SU-DHL-6 (cell line): ENCODE measurements at regions not wholly inside any gene's neighbourhood (a gene's known extent, or its start where the extent isn't known, plus 50 kb on each side); places are given as distances from the start of the nearest gene placed in this dataset.

Experiments
- H2AFZ ChIP-seq: fragments of 200-600 bp; sonication (generic); 2 replicates; pipeline ENCODE4 v1.6.1; 2014; ENCODE audit warnings: low read depth, mild to moderate bottlenecking, moderate library complexity, mixed read lengths, antibody characterized with exemption, low read length; ENCODE audit not compliant: severe bottlenecking
- H3F3A ChIP-seq: fragments of 200-600 bp; shearing (Covaris generic); 2 replicates; pipeline ENCODE4 v1.6.0; 2016; ENCODE audit warnings: antibody characterized with exemption, mild to moderate bottlenecking; ENCODE audit not compliant: insufficient read depth
- H3K27ac ChIP-seq: fragments of 200-600 bp; sonication (generic); 2 replicates; pipeline ENCODE4 v1.5.1; 2016; ENCODE audit warnings: low read depth, mild to moderate bottlenecking, low read length, moderate library complexity, mixed read lengths
- H3K27me3 ChIP-seq: fragments of 200-600 bp; sonication (generic), shearing (Covaris generic); 2 replicates; pipeline ENCODE4 v1.6.0; 2014; ENCODE audit warnings: mild to moderate bottlenecking, low read length
- H3K36me3 ChIP-seq: fragments of 200-600 bp; sonication (generic); 2 replicates; pipeline ENCODE4 v1.6.1; 2014; ENCODE audit warnings: mild to moderate bottlenecking, low read length, mixed read lengths
- H3K4me2 ChIP-seq: fragments of 300-600, 200-600 bp; shearing (Covaris generic), sonication (generic); 2 replicates; pipeline ENCODE4 v1.6.0; 2014; ENCODE audit warnings: low read length, low read depth, mild to moderate bottlenecking; ENCODE audit not compliant: poor library complexity, severe bottlenecking
- H3K4me3 ChIP-seq: fragments of 200-600 bp; sonication (generic); 2 replicates; pipeline ENCODE4 v1.5.1; 2014; ENCODE audit warnings: antibody characterized with exemption, low read length, mild to moderate bottlenecking, mixed read lengths; ENCODE audit not compliant: insufficient read depth, poor library complexity, severe bottlenecking
- H3K79me2 ChIP-seq: fragments of 200-600 bp; sonication (generic); 2 replicates; pipeline ENCODE4 v1.6.1; 2014; ENCODE audit warnings: mild to moderate bottlenecking, low read length, moderate library complexity; ENCODE audit not compliant: insufficient read depth
- H3K9ac ChIP-seq: fragments of 200-600 bp; sonication (generic); 2 replicates; pipeline ENCODE4 v1.7.0; 2014; ENCODE audit warnings: mild to moderate bottlenecking, low read length
- H3K9me2 ChIP-seq: fragments of 200-600 bp; sonication (generic); replicated peaks from 2 replicates; pipeline ENCODE4 v1.6.1; 2014; ENCODE audit warnings: low read length; ENCODE audit not compliant: insufficient read depth
- H3K9me3 ChIP-seq: fragments of 200-600 bp; sonication (generic); 2 replicates; pipeline ENCODE4 v1.6.1; 2014; ENCODE audit warnings: low read length, mixed read lengths; ENCODE audit not compliant: insufficient read depth
- H4K20me1 ChIP-seq: fragments of 200-600 bp; sonication (generic); 2 replicates; pipeline ENCODE4 v1.6.1; 2014; ENCODE audit warnings: low read depth, mild to moderate bottlenecking, antibody characterized with exemption, low read length, moderate library complexity, mixed read lengths
- CTCF ChIP-seq: fragments of 200-600 bp; sonication (generic); IDR thresholded peaks from one replicate; pipeline ENCODE4 v1.5.1; 2017; ENCODE audit warnings: antibody characterized with exemption, mild to moderate bottlenecking, low read length, moderate library complexity; ENCODE audit not compliant: insufficient read depth, poor library complexity, severe bottlenecking
- EZH2phosphoT487 ChIP-seq: fragments of 200-600 bp; sonication (generic), shearing (Covaris generic); conservative IDR thresholded peaks from 2 replicates; pipeline ENCODE4 v1.6.1; 2018; ENCODE audit warnings: mild to moderate bottlenecking, antibody characterized with exemption, low read length, moderate library complexity, mixed read lengths

GRCh38 chr1:163933437-163933836 is 611.7 kb downstream of the NUF2 start:
- Histone ChIP-seq H3K9me2 (no peaks in the 10 kb centered on the region), H3F3A (no peaks in the 10 kb centered on the region), H3K9me3 (no peaks in the 10 kb centered on the region), H3K4me2 (no peak overlapping the region), H4K20me1 (no peaks in the 10 kb centered on the region), H3K9ac (no peak overlapping the region), H2AFZ (no peak overlapping the region), H3K79me2 (no peaks in the 10 kb centered on the region), H3K36me3 (no peaks in the 10 kb centered on the region), H3K4me3 (no peak overlapping the region), H3K27me3 (no peaks in the 10 kb centered on the region), H3K27ac (no peak overlapping the region)
- TF ChIP-seq CTCF (no peak), EZH2phosphoT487 (no peak)

GRCh38 chr1:163935738-163936374 is 614.1 kb downstream of the NUF2 start:
- H4K20me1 ChIP-seq, result no peaks in the 10 kb centered on the region
- H3K9ac ChIP-seq, result no peak overlapping the region
- H3F3A ChIP-seq, result no peaks in the 10 kb centered on the region
- H3K9me2 ChIP-seq, result no peaks in the 10 kb centered on the region
- H3K36me3 ChIP-seq, result no peaks in the 10 kb centered on the region
- no peak for TF ChIP-seq EZH2phosphoT487
- TF ChIP-seq CTCF, result no peak
- H3K27me3 ChIP-seq, result no peaks in the 10 kb centered on the region
- no peak overlapping the region for H3K27ac ChIP-seq
- H3K4me3 ChIP-seq, result no peak overlapping the region
- no peak overlapping the region for H2AFZ ChIP-seq
- no peak overlapping the region for H3K4me2 ChIP-seq
- no peaks in the 10 kb centered on the region for H3K9me3 ChIP-seq
- H3K79me2 ChIP-seq, result no peaks in the 10 kb centered on the region

- H3K4me3 ChIP-seq, result no peak overlapping the region
Observed at GRCh38 chr1:163959622-163960021, 599.4 kb upstream of the PBX1 start.

More at GRCh38 chr1:163959622-163960021, 599.4 kb upstream of the PBX1 start:
- H3K36me3 ChIP-seq, result no peaks in the 10 kb centered on the region
- no peak overlapping the region for H2AFZ ChIP-seq
- no peak overlapping the region for H3K9ac ChIP-seq
- no peak overlapping the region for H3K27ac ChIP-seq
- H3K27me3 ChIP-seq, result no peaks in the 10 kb centered on the region
- H3F3A ChIP-seq, result no peaks in the 10 kb centered on the region
- H3K4me2 ChIP-seq, result no peak overlapping the region
- no peaks in the 10 kb centered on the region for H3K79me2 ChIP-seq
- H3K9me3 ChIP-seq, result no peaks in the 10 kb centered on the region
- no peak for TF ChIP-seq EZH2phosphoT487
- no peak for TF ChIP-seq CTCF
- no peaks in the 10 kb centered on the region for H3K9me2 ChIP-seq
- no peaks in the 10 kb centered on the region for H4K20me1 ChIP-seq
